ENCODE measurements at regions not wholly inside any gene's neighbourhood (a gene's known extent, or its start where the extent isn't known, plus 50 kb on each side); places are given as distances from the start of the nearest gene placed in this dataset.
"Not testable (repeated sequence)": the region's sequence is repeated elsewhere in the genome, so short reads cannot be mapped to it uniquely, and the experiment has no call there.

- DNase-seq, result no peak
These were observed 1590.5 kb upstream of the LRRTM3 start for GRCh38 chr10:65335311-65335710.

- DNase-seq, result no peak
These were observed 1585.5 kb upstream of the LRRTM3 start for GRCh38 chr10:65340340-65340739.

GRCh38 chr10:65341323-65341925 is 1584.4 kb upstream of the LRRTM3 start:
- DNase-seq, result no peak

- DNase-seq, result no peak
These were observed 1583.6 kb upstream of the LRRTM3 start for GRCh38 chr10:65342245-65342644.

DNA sequence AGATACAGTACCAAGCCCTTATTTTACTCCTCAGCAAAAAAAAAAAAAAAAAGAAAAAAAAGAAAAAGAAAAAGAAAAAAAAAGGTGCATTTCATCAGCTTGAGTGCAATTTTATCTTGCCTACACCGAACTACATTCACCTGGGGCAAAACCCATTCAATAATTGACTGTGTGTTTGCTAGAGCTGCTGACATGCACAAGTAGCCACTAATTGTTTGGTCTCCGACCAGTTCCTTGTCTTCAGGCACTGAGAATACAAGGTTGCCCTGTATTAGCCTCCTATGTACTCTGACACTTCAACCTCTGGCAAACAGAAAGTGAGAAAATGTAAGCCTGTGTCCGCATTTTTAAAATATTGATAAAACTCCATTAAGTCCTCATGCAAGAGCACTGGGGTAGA is 1579.4 kb upstream of the LRRTM3 start:
- no peak for DNase-seq

GRCh38 chr10:65348637-65349036 is 1577.2 kb upstream of the LRRTM3 start:
- DNase-seq, result no peak

GRCh38 chr10:65350611-65351010 is 1575.2 kb upstream of the LRRTM3 start:
- no peak for DNase-seq

- DNase-seq, result no peak
These were observed 1570.6 kb upstream of the LRRTM3 start for GRCh38 chr10:65355141-65355680.

GRCh38 chr10:65358565-65358964 is 1567.3 kb upstream of the LRRTM3 start:
- DNase-seq, result no peak

DNA sequence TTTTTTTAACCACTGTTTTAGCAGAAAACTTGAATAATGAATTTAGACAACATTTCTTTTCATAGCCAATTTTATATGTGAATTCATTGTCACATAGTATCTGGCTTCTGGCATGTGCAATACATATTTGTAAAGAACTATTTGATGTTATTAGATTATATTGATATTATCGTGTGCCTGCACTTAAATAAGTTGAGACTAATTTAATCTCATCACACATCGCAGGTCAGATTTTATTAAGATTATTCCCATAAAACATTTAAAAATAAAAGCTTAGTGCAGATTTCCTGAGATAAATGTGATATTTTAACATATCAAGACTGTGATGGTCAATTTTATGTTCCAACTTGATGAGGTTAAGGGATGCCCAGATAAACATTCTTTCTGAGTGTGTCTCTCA is 1565.3 kb upstream of the LRRTM3 start:
- DNase-seq, result no peak

- no peak for DNase-seq
These were observed 1560.0 kb upstream of the LRRTM3 start for GRCh38 chr10:65365878-65366277.

DNA sequence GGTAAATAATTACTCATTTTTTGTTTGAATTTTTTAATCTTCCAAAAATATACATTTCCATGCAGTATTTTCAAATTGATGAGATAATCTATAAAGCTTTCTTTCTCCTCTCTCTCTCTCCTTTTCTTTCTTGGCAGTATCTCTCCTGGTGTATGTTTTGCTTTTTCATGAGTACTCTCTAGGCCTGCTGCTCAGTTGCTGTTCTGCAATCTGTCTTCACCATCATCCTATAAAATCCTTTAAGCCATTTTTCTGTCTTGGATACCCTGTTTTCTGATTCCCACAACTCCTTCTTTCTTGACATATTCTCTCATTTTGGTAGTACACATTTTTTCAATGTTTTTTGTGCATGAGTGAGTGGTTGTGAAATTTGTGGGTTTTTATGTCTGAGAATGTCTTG is 1558.1 kb upstream of the LRRTM3 start:
- no peak for DNase-seq

- no peak for DNase-seq
These were observed 1550.3 kb upstream of the LRRTM3 start for GRCh38 chr10:65375528-65375927.

GRCh38 chr10:65377687-65378086 is 1548.1 kb upstream of the LRRTM3 start:
- no peak for DNase-seq

GRCh38 chr10:65394502-65395297 is 1531.1 kb upstream of the LRRTM3 start:
- no peak for DNase-seq

- DNase-seq, result no peak
These were observed 1530.2 kb upstream of the LRRTM3 start for GRCh38 chr10:65395631-65396030.

- no peak for DNase-seq
These were observed 1528.8 kb upstream of the LRRTM3 start for GRCh38 chr10:65396997-65397396.

DNA sequence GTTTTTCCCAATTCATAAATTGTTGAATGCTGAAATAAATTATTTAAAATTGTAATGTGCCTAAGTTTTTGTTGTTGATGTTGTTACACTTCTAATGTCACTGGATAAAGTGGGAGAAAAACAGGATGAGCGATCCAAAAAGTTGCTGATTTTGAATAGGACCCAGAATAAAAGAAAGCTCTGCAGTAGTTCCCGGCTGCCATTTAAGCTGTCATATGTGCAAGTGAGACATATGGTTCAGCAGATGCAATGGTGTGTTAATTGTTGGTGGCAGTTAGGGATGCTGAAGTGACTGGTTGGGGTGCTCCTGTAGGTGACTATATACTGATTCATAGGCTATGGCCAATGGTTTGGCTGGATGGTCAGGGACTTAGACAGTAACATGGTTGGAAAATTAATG is 1517.4 kb upstream of the LRRTM3 start:
- DNase-seq, result no peak

- DNase-seq, result no peak
These were observed 1512.8 kb upstream of the LRRTM3 start for GRCh38 chr10:65413001-65413400.

GRCh38 chr10:65415318-65415717 is 1510.5 kb upstream of the LRRTM3 start:
- DNase-seq, result no peak

DNA sequence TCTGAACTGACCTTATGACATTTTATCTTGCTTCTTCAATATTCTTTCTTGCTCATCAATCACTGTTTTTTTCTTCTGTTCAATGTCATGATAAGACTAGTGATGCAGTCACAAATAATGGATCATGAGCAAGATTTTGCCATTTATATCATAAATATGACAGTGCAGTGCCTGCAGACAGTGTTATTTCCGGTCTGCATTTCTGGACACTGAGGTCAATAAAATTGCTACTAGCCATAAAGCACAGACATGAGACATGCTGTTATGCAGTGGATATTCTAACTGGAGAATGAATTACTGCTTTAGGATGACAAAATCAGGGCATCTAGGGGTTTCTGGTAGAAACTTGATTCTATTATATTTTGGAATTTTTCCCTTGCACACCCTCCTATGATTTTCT is 1509.7 kb upstream of the LRRTM3 start:
- no peak for DNase-seq

DNA sequence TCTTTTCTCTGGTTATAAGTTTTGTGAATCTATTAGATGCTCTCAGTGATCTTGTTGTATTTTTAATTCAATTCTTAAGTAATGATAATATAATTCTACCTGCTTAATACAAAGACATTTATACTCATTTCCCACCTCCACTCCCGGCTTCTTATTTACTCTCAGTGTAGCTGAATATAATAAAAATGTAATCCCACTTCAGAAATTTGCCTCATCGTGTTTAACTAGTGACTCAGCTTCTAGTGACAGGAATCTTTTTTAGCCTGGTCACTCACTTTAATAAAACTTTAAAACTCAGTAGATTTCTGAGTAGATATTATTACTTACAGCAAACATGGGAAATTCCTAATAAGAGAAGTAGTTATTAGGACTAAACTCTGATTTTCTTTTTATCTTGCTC is 1506.2 kb upstream of the LRRTM3 start:
- DNase-seq, result no peak

- no peak for DNase-seq
These were observed 1502.8 kb upstream of the LRRTM3 start for GRCh38 chr10:65423043-65423442.

DNA sequence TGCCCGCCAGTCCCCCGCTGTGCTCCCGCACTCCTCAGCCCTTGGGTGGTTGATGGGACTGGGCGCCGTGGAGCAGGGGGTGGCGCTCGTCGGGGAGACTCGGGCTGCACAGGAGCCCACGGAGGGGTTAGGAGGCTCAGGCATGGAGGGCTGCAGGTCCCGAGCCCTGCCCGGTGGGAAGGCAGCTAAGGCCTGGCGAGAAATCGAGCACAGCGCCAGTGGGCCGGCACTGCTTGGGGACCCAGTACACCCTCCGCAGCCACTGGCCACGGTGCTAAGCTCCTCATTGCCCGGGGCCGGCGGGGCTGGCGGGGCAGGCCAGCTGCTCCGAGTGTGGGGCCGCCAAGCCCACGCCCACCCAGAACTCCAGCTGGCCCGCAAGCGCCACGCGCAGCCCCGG is 1496.5 kb upstream of the LRRTM3 start:
- DNase-seq, result not testable (repeated sequence)

Measured in activated gamma-delta T cell (primary cell).